HCT116 (cell line): ENCODE measurements at regions not wholly inside any gene's neighbourhood (a gene's known extent, or its start where the extent isn't known, plus 50 kb on each side); places are given as distances from the start of the nearest gene placed in this dataset.

Source experiments
- ATAC-seq: fragments of 200-7000 bp; cut with Tn5 transposase; 2 replicates; pipeline ENCODE4 v1.9.1; 2020; ENCODE audit warnings: mild to moderate bottlenecking, moderate library complexity
- BruUV-seq: library from RNA; stranded (reverse); fragments of 400-500 nt; replicated peaks from 2 replicates; lab custom pipeline; 2021; lab: Mats Ljungman, UMichigan
- CTCF ChIA-PET: fragments of 300-600 bp; sonication (Branson Sonifier 250); formaldehyde crosslinking; loops from one replicate; lab custom pipeline; 2021; ENCODE audit warnings: antibody characterized with exemption; lab: Charles Lee
- POLR2A ChIA-PET: fragments of 300-600, 350-600 bp; sonication (Branson Sonifier 250); formaldehyde crosslinking; loops from one replicate; lab custom pipeline; 2021; ENCODE audit warnings: antibody characterized with exemption; lab: Charles Lee
- RAD21 ChIA-PET, 2 experiments: fragments of 300-600 bp; sonication (Branson Sonifier 250); formaldehyde crosslinking; loops; one replicate each; lab custom pipeline; 2023; ENCODE audit warnings: low total read pairs in 2 of 2; ENCODE audit not compliant: uncharacterized antibody in 2 of 2, unreplicated experiment in 2 of 2, low non-redundant PET in 1 of 2; lab: Charles Lee
- DNase-seq: peaks from one replicate; pipeline ENCODE4 v3.0.0-alpha.2; 2010; ENCODE audit warnings: low read depth, low spot score
- H2AFZ ChIP-seq: fragments of 200-600 bp; shearing (Covaris generic), sonication (generic); 2 replicates; pipeline ENCODE4 v1.6.1; 2017; ENCODE audit warnings: low read depth, mixed run types, mixed read lengths, antibody characterized with exemption, low read length; ENCODE audit not compliant: poor library complexity, severe bottlenecking
- H3K27ac ChIP-seq: 2 replicates; pipeline ENCODE4 v1.5.1; 2012; ENCODE audit warnings: low read depth, low read length
- H3K27me3 ChIP-seq: fragments of 200-600 bp; sonication (generic); 2 replicates; pipeline ENCODE4 v1.6.1; 2016; ENCODE audit warnings: mixed run types, low read length, mixed read lengths; ENCODE audit not compliant: insufficient read depth
- H3K36me3 ChIP-seq, 2 experiments: fragments of 200-500 bp in 1 of 2; fragments of 200-600 bp in 1 of 2; sonication (Bioruptor generic) in 1 of 2; sonication (generic) in 1 of 2; 2 replicates each; pipeline versions ENCODE4 v1.5.1 to v1.6.1; 2014 to 2016; ENCODE audit warnings: low read length in 2 of 2, inconsistent platforms in 1 of 2, mixed read lengths in 1 of 2, mixed run types in 1 of 2; ENCODE audit not compliant: insufficient read depth in 2 of 2, control insufficient read depth in 1 of 2
- H3K4me1 ChIP-seq, 2 experiments: fragments of 200-600 bp in 1 of 2; sonication (generic) in 1 of 2; 2 replicates each; pipeline versions ENCODE4 v1.5.1 to v1.6.1; 2012 to 2017; ENCODE audit warnings: low read length in 2 of 2, inconsistent platforms in 1 of 2, mild to moderate bottlenecking in 1 of 2, mixed read lengths in 1 of 2, mixed run types in 1 of 2, moderate library complexity in 1 of 2; ENCODE audit not compliant: insufficient read depth in 2 of 2, control insufficient read depth in 1 of 2
- H3K4me2 ChIP-seq: fragments of 200-600 bp; sonication (generic); 2 replicates; pipeline ENCODE4 v1.6.1; 2017; ENCODE audit warnings: mixed run types, low read length, mixed read lengths
- H3K4me3 ChIP-seq, 2 experiments: fragments of 200-600 bp in 1 of 2; sonication (generic) in 1 of 2; replicated peaks in 1 of 2; 2 replicates each; pipeline ENCODE4 v1.5.1; 2011 to 2016; ENCODE audit warnings: low read length in 2 of 2, control low read depth in 1 of 2, low read depth in 1 of 2, mild to moderate bottlenecking in 1 of 2, mixed read lengths in 1 of 2, mixed run types in 1 of 2
- H3K79me2 ChIP-seq: fragments of 200-600 bp; sonication (generic); 2 replicates; pipeline ENCODE4 v1.6.1; 2017; ENCODE audit warnings: mild to moderate bottlenecking, mixed run types, low read length, moderate library complexity, mixed read lengths; ENCODE audit not compliant: insufficient read depth
- H3K9ac ChIP-seq: fragments of 200-600 bp; sonication (generic); 2 replicates; pipeline ENCODE4 v1.6.1; 2016; ENCODE audit warnings: low read length, mixed read lengths
- H3K9me2 ChIP-seq: fragments of 200-600 bp; sonication (generic), shearing (Covaris generic); 2 replicates; pipeline ENCODE4 v1.6.1; 2017; ENCODE audit warnings: mixed run types, mild to moderate bottlenecking, moderate library complexity; ENCODE audit not compliant: insufficient read depth
- H3K9me3 ChIP-seq, 2 experiments: fragments of 200-500 bp in 1 of 2; fragments of 200-600 bp in 1 of 2; sonication (Bioruptor generic) in 1 of 2; sonication (generic) in 1 of 2; 2 replicates each; pipeline ENCODE4 v1.6.1; 2014 to 2017; ENCODE audit warnings: low read length in 2 of 2, mixed read lengths in 2 of 2, inconsistent platforms in 1 of 2, low read depth in 1 of 2, mild to moderate bottlenecking in 1 of 2, mixed run types in 1 of 2, moderate library complexity in 1 of 2; ENCODE audit not compliant: control insufficient read depth in 1 of 2, insufficient read depth in 1 of 2
- H4K20me1 ChIP-seq: fragments of 200-600 bp; sonication (generic), shearing (Covaris generic); 2 replicates; pipeline ENCODE4 v1.6.1; 2017; ENCODE audit warnings: mixed run types, mild to moderate bottlenecking, moderate library complexity; ENCODE audit not compliant: insufficient read depth
- CBX3 ChIP-seq: IDR thresholded peaks from 2 replicates; pipeline ENCODE4 v1.6.1; 2012; ENCODE audit warnings: low read depth
- CTCF ChIP-seq, 3 experiments: fragments of 200-600 bp in 1 of 3; sonication (generic) in 1 of 3; IDR thresholded peaks in 2 of 3; conservative IDR thresholded peaks in 1 of 3; 2 replicates each; pipeline ENCODE4 v1.5.1; 2012 to 2017; ENCODE audit warnings: low read depth in 2 of 3, low read length in 2 of 3, antibody characterized with exemption in 1 of 3, borderline replicate concordance in 1 of 3, control low read depth in 1 of 3, mild to moderate bottlenecking in 1 of 3, mixed read lengths in 1 of 3, mixed run types in 1 of 3, moderate library complexity in 1 of 3; ENCODE audit not compliant: insufficient read depth in 1 of 3
- EGR1 ChIP-seq: IDR thresholded peaks from 2 replicates; pipeline ENCODE4 v1.6.1; 2012; ENCODE audit warnings: low read depth
- ELF1 ChIP-seq: IDR thresholded peaks from 2 replicates; pipeline ENCODE4 v1.6.1; 2012; ENCODE audit warnings: low read depth, borderline replicate concordance
- FOSL1 ChIP-seq: IDR thresholded peaks from 2 replicates; pipeline ENCODE4 v1.6.1; 2012; ENCODE audit warnings: low read depth
- JUND ChIP-seq: IDR thresholded peaks from 2 replicates; pipeline ENCODE4 v1.6.1; 2012
- POLR2A ChIP-seq: IDR thresholded peaks from 2 replicates; pipeline ENCODE4 v1.7.0; 2011; ENCODE audit warnings: borderline replicate concordance; ENCODE audit not compliant: insufficient read depth, insufficient read length; ENCODE audit errors: extremely low read depth
- POLR2AphosphoS5 ChIP-seq: IDR thresholded peaks from 2 replicates; pipeline ENCODE4 v1.6.1; 2011; ENCODE audit warnings: mild to moderate bottlenecking, low read depth, low read length, moderate library complexity
- SP1 ChIP-seq: IDR thresholded peaks from 2 replicates; pipeline ENCODE4 v1.6.1; 2012; ENCODE audit warnings: low read depth
- SRF ChIP-seq: IDR thresholded peaks from 2 replicates; pipeline ENCODE4 v1.6.1; 2012; ENCODE audit warnings: low read depth
- YY1 ChIP-seq: IDR thresholded peaks from 2 replicates; pipeline ENCODE4 v1.6.1; 2011; ENCODE audit warnings: low read length, low read depth, moderate library complexity, mild to moderate bottlenecking; ENCODE audit not compliant: insufficient replicate concordance; ENCODE audit errors: extremely low read depth
- ZNF274 ChIP-seq: fragments of 200-500 bp; sonication (Bioruptor generic); IDR thresholded peaks from 2 replicates; pipeline ENCODE4 v1.6.1; 2014; ENCODE audit warnings: mild to moderate bottlenecking, low read depth, low read length, inconsistent platforms
- intact Hi-C: fragments of 100-400 bp; cut with micrococcal nuclease; formaldehyde crosslinking; loops from 2 replicates; pipeline ENCODE4 v1.10.0; 2022
- TF ChIP-seq, protein P1 (sequence below): IDR thresholded peaks from 2 replicates; pipeline ENCODE4 v1.6.1; 2012

- H3K4me2 ChIP-seq = no peak overlapping the region
- no peak overlapping the region for H3K4me3 ChIP-seq
- no peak overlapping the region for H2AFZ ChIP-seq
- no peak for ATAC-seq
- H3K9me2 ChIP-seq = no peaks in the 10 kb centered on the region
- peaks cover 0 to 3% of the 10 kb centered on the region in 2 experiments; a peak in 1 of 4 replicates for H3K9me3 ChIP-seq
- H3K9ac ChIP-seq = no peak overlapping the region
- no peaks in the 10 kb centered on the region for H3K36me3 ChIP-seq
- ChIA-PET CTCF (no interaction called here), POLR2A (no interaction called here), RAD21 (no interaction called here)
- H4K20me1 ChIP-seq = no peaks in the 10 kb centered on the region
- no peak for TF ChIP-seq POLR2AphosphoS5
- TF ChIP-seq POLR2A = no peak
- no peak for TF ChIP-seq CTCF (IDR thresholded peaks at IDR 0.05 in 2 of 3, conservative IDR thresholded peaks at IDR 0.05 in 1 of 3; ENCODE audit: borderline replicate concordance in 1 of 3, insufficient read depth in 1 of 3, low read depth in 2 of 3, low read length in 2 of 3)
- intact Hi-C loops = no loop called here
- no peaks in the 10 kb centered on the region for H3K4me1 ChIP-seq
- no peaks in the 10 kb centered on the region for H3K27me3 ChIP-seq
- H3K27ac ChIP-seq = no peak overlapping the region
- no peaks in the 10 kb centered on the region for H3K79me2 ChIP-seq
- DNase-seq = no peak
- no TSS peak for BruUV-seq
Measured at GRCh38 chr2:13089971-13090370, 373.2 kb downstream of the TRIB2 start.

DNA sequence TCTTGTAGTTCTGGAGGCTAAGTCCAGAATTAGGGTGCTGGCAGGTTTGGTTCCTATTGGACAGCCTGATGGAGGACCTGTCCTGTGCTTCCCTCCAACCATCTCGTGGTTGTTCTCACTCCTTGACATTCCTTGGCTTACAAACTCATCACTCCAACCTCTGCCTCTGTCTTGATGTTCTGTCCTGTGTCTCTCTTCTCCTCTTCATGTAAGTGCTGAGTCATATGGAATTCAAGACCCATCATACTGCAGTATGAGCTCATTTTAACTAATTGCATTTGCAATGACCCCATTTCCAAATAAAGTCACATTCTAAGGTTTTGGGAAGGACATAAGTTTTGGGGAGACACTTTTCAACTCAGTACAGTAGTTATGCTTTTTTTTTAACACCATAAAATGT is 374.7 kb downstream of the TRIB2 start:
- H2AFZ ChIP-seq = no peak overlapping the region

More for the DNA sequence above, 374.7 kb downstream of the TRIB2 start:
- ATAC-seq (no peak), DNase-seq (no peak)
- Histone ChIP-seq H3K9ac (no peak overlapping the region), H4K20me1 (no peaks in the 10 kb centered on the region), H3K27ac (no peak overlapping the region), H3K27me3 (no peaks in the 10 kb centered on the region), H3K36me3 (no peaks in the 10 kb centered on the region), H3K4me1 (no peaks in the 10 kb centered on the region), H3K4me3 (no peak overlapping the region), H3K9me2 (no peaks in the 10 kb centered on the region), H3K9me3 (peaks cover 0 to 3% of the 10 kb centered on the region in 2 experiments; a peak in 1 of 4 replicates), H3K79me2 (no peaks in the 10 kb centered on the region), H3K4me2 (no peak overlapping the region)
- ChIA-PET POLR2A (no interaction called here), CTCF (no interaction called here), RAD21 (no interaction called here)
- no TSS peak for BruUV-seq
- TF ChIP-seq SRF (no peak), CBX3 (no peak), POLR2A (no peak), ELF1 (no peak), FOSL1 (no peak), SP1 (no peak), YY1 (no peak), JUND (no peak), EGR1 (no peak), ZNF274 (no peak)
- TF ChIP-seq, protein P1, sequence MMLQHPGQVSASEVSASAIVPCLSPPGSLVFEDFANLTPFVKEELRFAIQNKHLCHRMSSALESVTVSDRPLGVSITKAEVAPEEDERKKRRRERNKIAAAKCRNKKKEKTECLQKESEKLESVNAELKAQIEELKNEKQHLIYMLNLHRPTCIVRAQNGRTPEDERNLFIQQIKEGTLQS = no peak
- intact Hi-C loops = no loop called here
